ENCODE measurements at regions not wholly inside any gene's neighbourhood (a gene's known extent, or its start where the extent isn't known, plus 50 kb on each side); places are given as distances from the start of the nearest gene placed in this dataset.

DNA sequence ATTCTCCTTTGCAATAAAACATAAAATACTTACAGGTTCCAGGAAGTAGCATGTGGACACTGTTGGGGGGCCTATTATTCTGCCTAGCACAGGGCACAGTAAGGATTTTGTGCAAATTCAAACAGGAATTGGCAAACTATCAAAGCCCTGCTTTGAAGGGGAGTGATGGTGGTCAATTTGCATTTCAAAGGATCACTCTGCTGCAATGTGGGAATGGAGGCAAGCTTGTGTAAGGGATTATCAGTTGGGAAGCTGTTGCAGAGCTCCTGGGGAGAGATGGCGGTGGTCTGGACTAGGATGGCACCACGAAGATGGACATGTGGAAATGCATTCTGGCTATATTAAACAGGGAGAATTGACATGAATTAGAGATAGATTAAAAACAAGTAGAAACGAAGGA, 990.7 kb upstream of the RBFOX1 start:
- H3K36me3 ChIP-seq (replicated peaks in 1 of 2; ENCODE audit: control insufficient read depth in 1 of 2, insufficient read depth in 2 of 2, low read length in 2 of 2), result no peaks in the 10 kb centered on the region
- DNase-seq (ENCODE audit: low spot score), result no peak
- WGBS (ENCODE audit: low lambda C conversion rate), result 7% methylated on average over 3 of the region's 3 CpGs
- H2AFZ ChIP-seq (ENCODE audit: low read length), result no peak overlapping the region
- POLR2A ChIA-PET, result no interaction called here
- intact Hi-C loops (cut with micrococcal nuclease; ENCODE audit: unreplicated experiment) (no loop called here), in situ Hi-C loops (cut with HindIII; ENCODE audit: extremely low pct_ligation_motif_present, low pct_unique_long_range_greater_than_20kb) (no loop called here)
- no peak for ATAC-seq
- TF ChIP-seq, protein P1, sequence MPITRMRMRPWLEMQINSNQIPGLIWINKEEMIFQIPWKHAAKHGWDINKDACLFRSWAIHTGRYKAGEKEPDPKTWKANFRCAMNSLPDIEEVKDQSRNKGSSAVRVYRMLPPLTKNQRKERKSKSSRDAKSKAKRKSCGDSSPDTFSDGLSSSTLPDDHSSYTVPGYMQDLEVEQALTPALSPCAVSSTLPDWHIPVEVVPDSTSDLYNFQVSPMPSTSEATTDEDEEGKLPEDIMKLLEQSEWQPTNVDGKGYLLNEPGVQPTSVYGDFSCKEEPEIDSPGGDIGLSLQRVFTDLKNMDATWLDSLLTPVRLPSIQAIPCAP (CRISPR knock-in tag; IDR thresholded peaks at IDR 0.05; ENCODE audit: low read depth), result no peak
- TF ChIP-seq ZNF563 (CRISPR knock-in tag; IDR thresholded peaks at IDR 0.05) (no peak), SIN3B (IDR thresholded peaks at IDR 0.05; ENCODE audit: low read length) (no peak), KDM5A (IDR thresholded peaks at IDR 0.05; ENCODE audit: borderline replicate concordance, low read length) (no peak), ZNF256 (CRISPR knock-in tag; conservative IDR thresholded peaks at IDR 0.05) (no peak)
- H3K9ac ChIP-seq (ENCODE audit: insufficient read depth, low read depth, low read length), result no peak overlapping the region
- H3K4me3 ChIP-seq (replicated peaks in 1 of 3; ENCODE audit: insufficient read depth in 1 of 3, low read depth in 2 of 3, low read length in 3 of 3), result no peak overlapping the region
- no peaks in the 10 kb centered on the region for H3K27me3 ChIP-seq (ENCODE audit: control insufficient read depth in 1 of 2, insufficient read depth in 2 of 2, low read length in 2 of 2)
- FAIRE-seq, result no peak
- H3K9me3 ChIP-seq (ENCODE audit: low read length), result peaks cover 40% of the 10 kb centered on the region
- no peak overlapping the region for H3K4me2 ChIP-seq (ENCODE audit: low read depth, low read length)
- H4K20me1 ChIP-seq (ENCODE audit: insufficient read depth, low read length), result no peaks in the 10 kb centered on the region
- no peaks in the 10 kb centered on the region for H3K4me1 ChIP-seq (ENCODE audit: insufficient read depth, low read length)
- no TSS peak for BruUV-seq (replicated peaks)
- H3K79me2 ChIP-seq (ENCODE audit: insufficient read depth, low read length), result no peaks in the 10 kb centered on the region
- no peak overlapping the region for H3K27ac ChIP-seq (ENCODE audit: extremely low read length, insufficient read depth, low read length)
- CTCF ChIA-PET (ENCODE audit: low intra/inter-chr PET ratio, low total read pairs), result no interaction called here

DNA sequence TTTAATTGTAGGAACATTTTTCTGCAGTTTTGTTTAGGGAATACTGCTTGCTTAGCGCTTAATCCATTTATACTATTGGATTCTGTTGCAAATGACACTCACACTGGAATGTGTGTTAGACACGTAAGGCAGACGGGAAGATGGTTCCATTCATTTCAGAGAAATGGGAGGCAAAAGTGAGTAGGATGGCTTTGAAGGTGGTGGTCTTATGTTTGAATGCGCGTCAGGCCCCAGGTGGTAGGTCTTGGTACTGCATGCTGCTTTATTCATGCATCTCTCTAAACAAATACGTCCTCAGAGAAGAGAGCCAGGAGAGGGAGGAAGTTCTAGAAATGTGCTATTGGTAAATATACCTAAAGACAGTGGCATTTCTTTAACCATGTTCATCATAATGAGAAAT, 997.6 kb upstream of the RBFOX1 start:
- H2AFZ ChIP-seq (ENCODE audit: low read length), result no peak overlapping the region
- H3K4me1 ChIP-seq (ENCODE audit: insufficient read depth, low read length), result no peaks in the 10 kb centered on the region
- no peaks in the 10 kb centered on the region for H4K20me1 ChIP-seq (ENCODE audit: insufficient read depth, low read length)
- peak; percentile 43; the same call in 2 of the 3 replicates for ATAC-seq
- H3K36me3 ChIP-seq (replicated peaks in 1 of 2; ENCODE audit: control insufficient read depth in 1 of 2, insufficient read depth in 2 of 2, low read length in 2 of 2), result no peaks in the 10 kb centered on the region
- no peak for DNase-seq (ENCODE audit: low spot score)
- no peaks in the 10 kb centered on the region for H3K79me2 ChIP-seq (ENCODE audit: insufficient read depth, low read length)
- WGBS (ENCODE audit: low lambda C conversion rate), result 36% methylated on average over 6 of the region's 6 CpGs
- TF ChIP-seq ZNF446 (CRISPR knock-in tag; IDR thresholded peaks at IDR 0.05) (no peak), ZNF577 (CRISPR knock-in tag; IDR thresholded peaks at IDR 0.05; ENCODE audit: borderline replicate concordance, low read depth) (no peak), ZNF83 (CRISPR knock-in tag; IDR thresholded peaks at IDR 0.05; ENCODE audit: borderline replicate concordance) (no peak), JUNB (CRISPR knock-in tag; IDR thresholded peaks at IDR 0.05; ENCODE audit: borderline replicate concordance) (no peak), ZNF496 (CRISPR knock-in tag; IDR thresholded peaks at IDR 0.05; ENCODE audit: insufficient replicate concordance) (no peak), ZNF530 (CRISPR knock-in tag; IDR thresholded peaks at IDR 0.05; ENCODE audit: low read depth) (no peak)
- TF ChIP-seq, protein P2, sequence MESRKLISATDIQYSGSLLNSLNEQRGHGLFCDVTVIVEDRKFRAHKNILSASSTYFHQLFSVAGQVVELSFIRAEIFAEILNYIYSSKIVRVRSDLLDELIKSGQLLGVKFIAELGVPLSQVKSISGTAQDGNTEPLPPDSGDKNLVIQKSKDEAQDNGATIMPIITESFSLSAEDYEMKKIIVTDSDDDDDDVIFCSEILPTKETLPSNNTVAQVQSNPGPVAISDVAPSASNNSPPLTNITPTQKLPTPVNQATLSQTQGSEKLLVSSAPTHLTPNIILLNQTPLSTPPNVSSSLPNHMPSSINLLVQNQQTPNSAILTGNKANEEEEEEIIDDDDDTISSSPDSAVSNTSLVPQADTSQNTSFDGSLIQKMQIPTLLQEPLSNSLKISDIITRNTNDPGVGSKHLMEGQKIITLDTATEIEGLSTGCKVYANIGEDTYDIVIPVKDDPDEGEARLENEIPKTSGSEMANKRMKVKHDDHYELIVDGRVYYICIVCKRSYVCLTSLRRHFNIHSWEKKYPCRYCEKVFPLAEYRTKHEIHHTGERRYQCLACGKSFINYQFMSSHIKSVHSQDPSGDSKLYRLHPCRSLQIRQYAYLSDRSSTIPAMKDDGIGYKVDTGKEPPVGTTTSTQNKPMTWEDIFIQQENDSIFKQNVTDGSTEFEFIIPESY (CRISPR knock-in tag; IDR thresholded peaks at IDR 0.05), result 0 out of 2 replicates have a peak, but pooled peaks have one; percentile 41
- H3K4me2 ChIP-seq (ENCODE audit: low read depth, low read length), result no peak overlapping the region
- BruUV-seq (replicated peaks), result no TSS peak
- FAIRE-seq, result no peak
- no peak overlapping the region for H3K27ac ChIP-seq (ENCODE audit: extremely low read length, insufficient read depth, low read length)
- peaks cover 14% of the 10 kb centered on the region for H3K9me3 ChIP-seq (ENCODE audit: low read length)
- in situ Hi-C loops (cut with HindIII; ENCODE audit: extremely low pct_ligation_motif_present, low pct_unique_long_range_greater_than_20kb), result no loop called here
- intact Hi-C loops (cut with micrococcal nuclease; ENCODE audit: unreplicated experiment), result no loop called here
- no peak overlapping the region for H3K4me3 ChIP-seq (replicated peaks in 1 of 3; ENCODE audit: insufficient read depth in 1 of 3, low read depth in 2 of 3, low read length in 3 of 3)
- no peak overlapping the region for H3K9ac ChIP-seq (ENCODE audit: insufficient read depth, low read depth, low read length)
- no peaks in the 10 kb centered on the region for H3K27me3 ChIP-seq (ENCODE audit: control insufficient read depth in 1 of 2, insufficient read depth in 2 of 2, low read length in 2 of 2)
- ChIA-PET CTCF (ENCODE audit: low intra/inter-chr PET ratio, low total read pairs) (no interaction called here), POLR2A (no interaction called here)

All from HepG2 (cell line).